Ishikawa (cell line): ENCODE measurements at regions not wholly inside any gene's neighbourhood (a gene's known extent, or its start where the extent isn't known, plus 50 kb on each side); places are given as distances from the start of the nearest gene placed in this dataset.

ENCODE experiments used
- EP300 ChIP-seq: IDR thresholded peaks from 2 replicates; pipeline ENCODE4 v1.6.1; 2012; ENCODE audit warnings: borderline replicate concordance
- FOXM1 ChIP-seq: IDR thresholded peaks from 2 replicates; pipeline ENCODE4 v1.6.1; 2012; ENCODE audit warnings: low read depth, borderline replicate concordance
- RAD21 ChIP-seq: IDR thresholded peaks from 2 replicates; pipeline ENCODE4 v1.6.1; 2012; ENCODE audit warnings: low read depth
- TAF1 ChIP-seq: IDR thresholded peaks from 2 replicates; pipeline ENCODE4 v1.6.1; 2012; ENCODE audit warnings: low read depth, mild to moderate bottlenecking
- TCF12 ChIP-seq: IDR thresholded peaks from 2 replicates; pipeline ENCODE4 v1.6.1; 2012; ENCODE audit warnings: low read depth
- TEAD4 ChIP-seq: IDR thresholded peaks from 2 replicates; pipeline ENCODE4 v1.6.1; 2012
- YY1 ChIP-seq: IDR thresholded peaks from 2 replicates; pipeline ENCODE4 v1.6.1; 2012; ENCODE audit warnings: low read depth
- TF ChIP-seq, protein P1 (sequence below): IDR thresholded peaks from 2 replicates; pipeline ENCODE4 v1.6.1; 2012
- TF ChIP-seq, protein P2 (sequence below): IDR thresholded peaks from 2 replicates; pipeline ENCODE4 v1.6.1; 2012; ENCODE audit warnings: low read depth, mild to moderate bottlenecking

DNA sequence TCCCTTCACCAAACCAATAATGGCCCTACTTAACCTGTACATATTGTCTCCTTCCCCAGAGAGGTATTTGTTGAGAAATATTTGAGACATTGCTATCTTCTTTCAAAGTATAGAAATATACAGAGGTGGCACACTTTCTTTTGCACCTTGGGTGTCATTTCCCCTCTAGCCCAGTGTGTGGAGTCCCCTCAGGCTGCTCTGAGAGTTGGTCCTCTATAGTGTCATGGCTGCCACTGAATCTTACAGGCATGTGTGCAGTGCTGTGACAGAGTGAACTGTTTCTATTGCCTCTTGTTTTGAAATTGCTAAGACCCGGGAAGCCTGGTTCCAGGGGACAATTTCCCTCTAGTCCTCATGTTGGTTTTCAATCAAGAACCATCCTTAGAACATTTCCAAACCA lies 140.2 kb upstream of the KCNJ6 start:
- TF ChIP-seq TAF1 (no peak), EP300 (no peak), FOXM1 (no peak), RAD21 (no peak), YY1 (no peak), TCF12 (no peak), TEAD4 (no peak)
- TF ChIP-seq, protein P1, sequence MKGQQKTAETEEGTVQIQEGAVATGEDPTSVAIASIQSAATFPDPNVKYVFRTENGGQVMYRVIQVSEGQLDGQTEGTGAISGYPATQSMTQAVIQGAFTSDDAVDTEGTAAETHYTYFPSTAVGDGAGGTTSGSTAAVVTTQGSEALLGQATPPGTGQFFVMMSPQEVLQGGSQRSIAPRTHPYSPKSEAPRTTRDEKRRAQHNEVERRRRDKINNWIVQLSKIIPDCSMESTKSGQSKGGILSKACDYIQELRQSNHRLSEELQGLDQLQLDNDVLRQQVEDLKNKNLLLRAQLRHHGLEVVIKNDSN = no peak
- TF ChIP-seq, protein P2, sequence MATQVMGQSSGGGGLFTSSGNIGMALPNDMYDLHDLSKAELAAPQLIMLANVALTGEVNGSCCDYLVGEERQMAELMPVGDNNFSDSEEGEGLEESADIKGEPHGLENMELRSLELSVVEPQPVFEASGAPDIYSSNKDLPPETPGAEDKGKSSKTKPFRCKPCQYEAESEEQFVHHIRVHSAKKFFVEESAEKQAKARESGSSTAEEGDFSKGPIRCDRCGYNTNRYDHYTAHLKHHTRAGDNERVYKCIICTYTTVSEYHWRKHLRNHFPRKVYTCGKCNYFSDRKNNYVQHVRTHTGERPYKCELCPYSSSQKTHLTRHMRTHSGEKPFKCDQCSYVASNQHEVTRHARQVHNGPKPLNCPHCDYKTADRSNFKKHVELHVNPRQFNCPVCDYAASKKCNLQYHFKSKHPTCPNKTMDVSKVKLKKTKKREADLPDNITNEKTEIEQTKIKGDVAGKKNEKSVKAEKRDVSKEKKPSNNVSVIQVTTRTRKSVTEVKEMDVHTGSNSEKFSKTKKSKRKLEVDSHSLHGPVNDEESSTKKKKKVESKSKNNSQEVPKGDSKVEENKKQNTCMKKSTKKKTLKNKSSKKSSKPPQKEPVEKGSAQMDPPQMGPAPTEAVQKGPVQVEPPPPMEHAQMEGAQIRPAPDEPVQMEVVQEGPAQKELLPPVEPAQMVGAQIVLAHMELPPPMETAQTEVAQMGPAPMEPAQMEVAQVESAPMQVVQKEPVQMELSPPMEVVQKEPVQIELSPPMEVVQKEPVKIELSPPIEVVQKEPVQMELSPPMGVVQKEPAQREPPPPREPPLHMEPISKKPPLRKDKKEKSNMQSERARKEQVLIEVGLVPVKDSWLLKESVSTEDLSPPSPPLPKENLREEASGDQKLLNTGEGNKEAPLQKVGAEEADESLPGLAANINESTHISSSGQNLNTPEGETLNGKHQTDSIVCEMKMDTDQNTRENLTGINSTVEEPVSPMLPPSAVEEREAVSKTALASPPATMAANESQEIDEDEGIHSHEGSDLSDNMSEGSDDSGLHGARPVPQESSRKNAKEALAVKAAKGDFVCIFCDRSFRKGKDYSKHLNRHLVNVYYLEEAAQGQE = no peak
